LNCAP (cell line): ENCODE measurements at regions not wholly inside any gene's neighbourhood (a gene's known extent, or its start where the extent isn't known, plus 50 kb on each side); places are given as distances from the start of the nearest gene placed in this dataset.

Experiments used
- CTCF ChIP-seq: fragments of 450-650 bp; IDR thresholded peaks from 2 replicates; pipeline ENCODE4 v1.5.1; 2017; ENCODE audit warnings: mild to moderate bottlenecking

GRCh38 chr4:188452097-188452496 is 312.9 kb downstream of the TRIML1 start:
- TF ChIP-seq CTCF: no peak

- no peak for TF ChIP-seq CTCF
Observed at GRCh38 chr4:188454575-188454974, 315.3 kb downstream of the TRIML1 start.

GRCh38 chr4:188455062-188455752 is 316.0 kb downstream of the TRIML1 start:
- TF ChIP-seq CTCF: no peak

- no peak for TF ChIP-seq CTCF
Observed at GRCh38 chr4:188459381-188459780, 320.1 kb downstream of the TRIML1 start.

GRCh38 chr4:188463909-188464308 is 324.7 kb downstream of the TRIML1 start:
- no peak for TF ChIP-seq CTCF

GRCh38 chr4:188466001-188466400 is 326.8 kb downstream of the TRIML1 start:
- no peak for TF ChIP-seq CTCF

- no peak for TF ChIP-seq CTCF
Observed at GRCh38 chr4:188484256-188484655, 345.0 kb downstream of the TRIML1 start.

- no peak for TF ChIP-seq CTCF
Observed at GRCh38 chr4:188485906-188486305, 346.7 kb downstream of the TRIML1 start.
